Limb (tissue), 2 donors: ENCODE measurements at regions not wholly inside any gene's neighbourhood (a gene's known extent, or its start where the extent isn't known, plus 50 kb on each side); places are given as distances from the start of the nearest gene placed in this dataset.
"Not testable (repeated sequence)": the region's sequence is repeated elsewhere in the genome, so short reads cannot be mapped to it uniquely, and the experiment has no call there.

ENCODE experiments used
- DNase-seq, 2 donors: peaks; one replicate each; pipeline ENCODE4 v3.0.0-alpha.2; 2016; ENCODE audit errors: extremely low spot score in 2 of 2

DNA sequence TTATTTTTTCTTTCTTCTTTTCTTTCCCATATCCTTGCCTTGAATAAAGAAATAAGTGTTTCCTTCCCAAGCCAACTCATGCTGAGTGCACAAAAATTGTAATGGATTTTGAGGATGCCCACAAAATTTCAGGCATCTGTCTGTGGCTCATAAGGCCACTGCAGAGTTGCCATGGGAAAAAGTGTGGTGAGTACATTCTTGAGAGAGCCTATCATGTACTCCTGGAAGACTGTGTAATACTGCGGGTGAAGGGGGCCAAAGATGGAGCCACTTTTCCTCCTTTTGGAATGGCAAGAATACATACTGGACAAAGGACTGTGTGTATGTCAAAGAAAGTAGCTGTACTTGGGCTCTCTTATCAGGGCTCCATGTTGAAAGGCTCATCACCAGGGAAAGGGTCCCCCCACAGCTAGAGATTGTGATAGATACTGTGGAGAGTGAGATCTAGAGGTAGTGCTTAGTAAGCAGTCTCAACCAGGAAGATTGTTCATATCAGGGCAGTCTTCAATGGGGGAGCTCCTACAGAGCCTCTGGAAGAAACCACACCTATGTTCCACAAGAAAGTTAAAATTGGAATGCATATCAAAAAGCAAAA lies 341.6 kb upstream of the KCND2 start:
- no peak for DNase-seq

DNA sequence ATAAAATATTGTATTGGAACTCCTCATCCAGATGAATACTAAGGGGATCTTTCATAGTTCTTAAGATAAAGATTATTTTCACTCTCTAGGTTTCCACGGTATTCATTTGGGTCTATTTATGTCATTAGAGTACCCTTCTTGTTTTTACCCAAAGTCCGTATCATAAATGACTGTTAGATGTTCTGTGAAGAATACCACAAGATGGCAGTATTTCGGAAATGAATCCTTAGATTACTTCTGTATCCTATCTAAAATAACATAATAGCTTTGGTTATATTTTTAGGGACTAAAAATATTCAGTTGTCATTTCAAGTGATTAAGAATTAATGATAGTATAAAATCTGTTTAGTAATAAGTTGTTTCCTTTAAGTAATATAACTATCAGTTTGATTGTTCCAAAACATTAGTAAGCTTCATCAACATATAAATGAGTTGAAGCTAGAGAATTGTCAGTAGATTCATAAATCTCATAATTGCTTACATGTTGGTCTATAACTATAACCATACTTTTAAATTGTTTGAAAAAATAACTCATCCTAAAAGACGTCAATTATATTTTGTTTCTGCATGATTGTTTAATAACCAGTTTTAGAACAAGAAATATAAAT lies 337.5 kb upstream of the KCND2 start:
- peak in 1 of 2 donors; percentile 59 for DNase-seq

DNA sequence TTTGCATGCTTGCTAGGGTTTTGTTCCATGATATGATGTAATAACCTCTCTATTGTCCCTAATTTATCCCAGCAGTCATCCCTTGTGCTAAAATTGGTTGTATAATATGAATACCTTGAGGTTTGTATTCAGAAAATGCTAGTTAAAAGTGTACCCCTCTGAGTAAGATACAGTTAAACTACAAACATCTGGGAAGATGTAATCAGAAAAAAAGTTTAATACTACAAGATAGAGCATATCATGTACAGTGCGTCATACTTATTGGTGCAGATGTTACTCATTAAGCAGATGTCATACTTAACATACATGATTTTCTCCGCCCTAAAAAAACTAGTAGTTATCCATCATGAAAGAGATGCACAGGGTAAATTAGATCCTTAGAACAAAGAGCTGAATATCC lies 336.1 kb upstream of the KCND2 start:
- DNase-seq = peak in 1 of 2 donors; percentile 15

DNA sequence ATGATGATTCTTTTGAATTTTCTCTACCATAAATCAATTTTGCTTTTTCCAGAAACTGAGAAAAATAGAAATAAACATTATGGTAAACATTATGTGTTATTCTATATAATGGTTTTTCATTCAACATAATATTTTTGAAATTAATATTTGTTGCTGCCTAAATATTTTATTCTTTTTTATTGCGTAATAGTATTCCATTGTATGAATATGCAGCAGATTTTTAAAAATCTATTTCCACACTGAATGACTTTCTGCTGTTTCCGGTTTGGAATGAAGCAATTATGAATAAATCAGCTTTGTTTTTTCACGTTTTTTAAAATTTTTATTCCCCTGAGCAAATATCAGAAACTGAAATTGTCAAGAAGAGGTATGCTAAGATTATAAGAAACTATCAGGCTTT lies 335.2 kb upstream of the KCND2 start:
- no peak for DNase-seq

DNA sequence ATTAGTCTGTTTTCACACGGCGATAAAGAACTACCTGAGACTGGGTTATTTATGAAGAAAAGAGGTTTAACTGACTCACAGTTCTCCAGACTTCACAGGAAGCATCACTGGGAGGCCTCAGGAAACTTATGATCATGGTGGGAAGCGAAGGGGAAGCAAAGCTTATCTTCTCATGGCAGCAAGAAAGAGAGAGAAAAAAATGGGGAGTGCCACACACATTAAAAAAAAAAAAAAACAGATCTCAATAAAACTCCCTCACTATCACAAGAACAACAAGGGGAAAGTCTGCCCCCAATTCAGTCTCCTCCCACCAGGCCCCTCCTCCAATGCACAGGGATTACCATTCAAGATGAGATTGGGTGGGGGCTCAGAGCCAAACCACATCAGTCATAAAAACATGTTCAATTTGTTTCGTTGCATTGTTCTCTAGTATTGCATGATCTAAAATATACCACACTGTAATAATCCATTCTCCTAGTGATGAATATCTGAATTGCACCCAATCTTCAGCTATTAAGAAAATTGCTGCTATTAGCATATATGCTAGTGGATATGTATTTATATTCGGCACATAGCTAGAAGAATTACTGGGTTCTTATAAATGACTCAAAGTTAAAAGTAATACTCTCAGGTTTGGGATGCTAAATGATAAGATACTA lies 328.9 kb upstream of the KCND2 start:
- DNase-seq = no peak

DNA sequence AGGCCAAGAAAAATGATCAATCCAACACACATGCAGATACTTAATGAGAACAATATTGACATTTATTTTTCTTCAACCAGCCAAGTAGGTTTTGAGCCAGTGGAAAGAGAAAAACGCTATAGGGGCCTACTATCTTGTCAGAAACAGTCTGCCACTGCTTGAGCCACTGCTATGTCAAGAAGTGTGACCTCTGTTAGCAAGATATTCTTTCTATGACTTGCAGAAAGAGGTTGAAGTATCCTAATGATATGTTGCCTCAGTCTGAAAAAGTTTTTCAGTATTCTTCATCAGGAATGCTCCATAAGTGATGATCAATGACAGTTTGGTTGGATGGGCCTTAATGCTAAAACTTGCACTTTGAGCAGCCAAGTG lies 328.4 kb upstream of the KCND2 start:
- DNase-seq = no peak

DNA sequence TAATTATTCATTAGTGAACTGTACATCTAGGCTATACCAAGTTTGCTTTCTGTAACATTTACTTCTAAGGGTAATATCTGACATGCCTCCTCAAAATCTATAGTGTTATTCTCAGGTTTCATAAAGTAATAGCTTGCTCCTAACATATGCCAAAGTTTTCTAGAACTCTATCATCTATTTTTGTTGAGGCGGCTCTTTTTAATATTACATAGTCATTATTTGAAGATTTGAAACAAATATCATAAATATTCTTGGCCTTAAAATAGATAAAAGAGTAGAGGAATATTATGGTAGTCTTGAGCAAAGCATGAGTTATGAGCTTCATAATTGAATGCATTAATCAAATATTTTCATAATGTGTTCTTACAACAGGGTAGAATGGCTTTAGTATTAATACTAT lies 327.2 kb upstream of the KCND2 start:
- no peak for DNase-seq

DNA sequence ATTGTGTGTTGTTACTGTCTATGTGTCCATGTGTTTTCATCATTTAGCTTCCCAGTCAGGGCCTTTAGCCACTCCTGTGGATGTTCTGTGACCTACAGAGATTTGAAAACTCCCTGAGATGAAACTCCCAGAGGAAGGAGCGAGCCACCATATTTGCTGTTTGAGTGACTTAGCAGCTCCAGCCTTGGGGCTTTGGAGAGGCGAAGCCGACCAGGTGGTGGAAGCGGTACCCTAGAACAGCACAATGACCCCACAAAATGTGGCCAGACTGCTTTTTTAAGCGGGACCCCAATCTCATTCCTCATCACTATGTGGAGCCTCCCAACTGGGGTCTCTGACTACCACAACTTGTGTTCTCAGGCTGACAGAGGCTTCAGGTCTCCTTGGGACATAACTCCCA lies 323.9 kb upstream of the KCND2 start:
- DNase-seq = no peak

DNA sequence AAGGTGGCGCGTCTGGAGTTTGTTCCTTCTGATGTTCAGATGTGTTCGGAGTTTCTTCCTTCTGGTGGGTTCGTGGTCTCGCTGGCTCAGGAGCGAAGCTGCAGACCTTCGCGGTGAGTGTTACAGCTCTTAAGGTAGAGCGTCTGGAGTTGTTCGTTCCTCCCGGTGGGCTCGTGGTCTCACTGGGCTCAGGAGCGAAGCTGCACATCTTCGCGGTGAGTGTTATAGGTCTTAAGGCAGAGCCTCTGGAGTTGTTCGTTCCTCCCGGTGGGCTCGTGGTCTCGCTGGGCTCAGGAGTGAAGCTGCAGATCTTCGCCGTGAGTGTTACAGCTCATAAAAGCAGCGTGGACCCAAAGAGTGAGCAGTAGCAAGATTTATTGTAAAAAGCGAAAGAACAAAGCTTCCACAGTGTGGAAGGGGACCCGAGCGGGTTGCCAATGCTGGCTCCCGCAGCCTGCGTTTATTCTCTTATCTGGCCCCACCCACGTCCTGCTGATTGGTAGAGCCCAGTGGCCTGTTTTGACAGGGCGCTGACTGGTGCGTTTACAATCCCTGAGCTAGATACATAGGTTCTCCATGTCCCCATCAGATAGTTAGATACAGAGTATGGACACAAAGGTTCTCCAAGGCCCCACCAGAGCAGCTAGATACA lies 322.5 kb upstream of the KCND2 start:
- not testable (repeated sequence) for DNase-seq

DNA sequence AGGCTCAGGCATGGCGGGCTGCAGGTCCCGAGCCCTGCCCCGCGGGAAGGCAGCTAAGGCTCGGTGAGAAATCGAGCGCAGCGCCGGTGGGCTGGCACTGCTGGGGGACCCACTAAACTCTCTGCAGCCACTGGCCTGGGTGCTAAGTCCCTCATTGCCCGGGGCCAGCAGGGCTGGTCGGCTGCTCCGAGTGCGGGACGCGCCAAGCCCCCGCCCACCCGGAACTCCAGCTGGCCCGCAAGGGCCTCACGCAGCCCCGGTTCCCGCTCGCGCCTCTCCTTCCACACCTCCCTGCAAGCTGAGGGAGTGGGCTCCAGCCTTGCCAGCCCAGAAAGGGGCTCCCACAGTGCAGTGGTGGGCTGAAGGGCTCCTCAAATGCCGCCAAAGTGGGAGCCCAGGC lies 321.4 kb upstream of the KCND2 start:
- DNase-seq = not testable (repeated sequence)

DNA sequence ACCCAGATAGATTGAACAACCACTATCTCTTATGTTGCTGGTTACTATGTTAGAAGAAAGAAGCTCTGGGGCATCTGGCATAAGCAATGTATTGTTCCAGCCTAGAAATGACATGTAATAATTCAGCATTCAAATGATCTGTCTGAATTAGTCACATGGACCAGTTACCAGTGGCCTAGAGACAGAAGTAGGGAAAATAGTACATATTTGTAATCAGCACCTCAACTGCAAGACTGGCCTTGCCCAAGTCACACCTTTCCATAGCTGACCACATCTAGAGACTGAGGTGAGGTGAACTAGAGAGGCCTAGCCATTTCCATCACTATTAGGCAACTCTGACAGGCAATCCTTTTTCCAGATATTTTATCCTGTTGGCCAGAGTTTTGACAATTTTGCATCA lies 315.6 kb upstream of the KCND2 start:
- DNase-seq = no peak

DNA sequence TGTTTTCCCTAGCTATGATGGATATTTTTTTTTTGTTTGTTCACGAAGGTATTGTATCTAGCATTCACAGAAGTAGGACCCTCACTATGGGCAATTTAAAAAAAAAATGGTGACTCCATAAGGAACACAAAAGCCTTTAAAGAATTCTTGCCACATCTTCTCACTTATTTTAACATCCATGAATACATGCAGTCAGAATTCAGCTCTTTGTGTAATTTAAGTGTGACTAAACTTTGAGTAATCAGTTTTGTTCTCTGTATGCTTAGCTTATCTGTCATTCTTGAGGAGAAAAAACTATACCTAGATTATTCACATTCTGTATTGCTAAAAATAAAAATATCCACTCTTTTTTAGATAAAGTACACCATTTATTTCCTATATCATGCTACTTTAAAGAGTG lies 313.2 kb upstream of the KCND2 start:
- no peak for DNase-seq

DNA sequence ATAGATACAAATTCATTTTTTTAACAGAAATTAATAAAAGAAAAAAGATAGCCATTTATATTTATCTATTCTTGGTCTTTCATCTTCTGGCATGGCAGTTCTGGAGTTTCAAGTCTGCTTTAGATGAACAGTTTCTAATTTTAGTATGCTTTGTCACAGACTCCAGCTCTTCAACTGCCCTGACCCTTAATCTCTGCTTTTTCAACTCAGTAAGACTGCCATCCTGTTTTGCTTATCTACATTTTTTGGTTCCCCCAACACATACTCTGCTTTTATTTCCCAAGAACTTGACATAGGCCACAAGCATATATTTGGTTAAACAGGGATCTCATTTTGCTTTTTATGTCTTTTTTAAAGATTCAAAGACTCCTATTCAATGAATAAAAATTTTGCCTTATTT lies 309.3 kb upstream of the KCND2 start:
- DNase-seq = no peak

DNA sequence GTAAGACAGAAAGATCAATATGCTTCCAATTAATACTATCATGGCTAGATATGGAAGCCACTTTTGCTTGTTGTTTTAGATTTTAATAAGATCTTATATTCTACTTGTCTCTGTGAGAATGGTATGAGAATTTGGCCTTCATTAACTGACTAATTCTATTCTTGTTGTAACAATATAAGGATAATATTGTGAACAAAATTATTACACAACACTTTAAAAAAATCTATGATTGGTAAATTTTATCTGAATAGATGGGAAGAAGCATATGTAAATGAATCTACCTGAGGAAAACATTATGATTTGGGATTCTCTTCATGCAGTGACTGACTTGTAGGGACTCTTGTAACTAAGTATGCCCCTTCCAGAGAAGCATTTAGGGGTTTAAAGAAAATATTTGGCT lies 308.9 kb upstream of the KCND2 start:
- DNase-seq = no peak

DNA sequence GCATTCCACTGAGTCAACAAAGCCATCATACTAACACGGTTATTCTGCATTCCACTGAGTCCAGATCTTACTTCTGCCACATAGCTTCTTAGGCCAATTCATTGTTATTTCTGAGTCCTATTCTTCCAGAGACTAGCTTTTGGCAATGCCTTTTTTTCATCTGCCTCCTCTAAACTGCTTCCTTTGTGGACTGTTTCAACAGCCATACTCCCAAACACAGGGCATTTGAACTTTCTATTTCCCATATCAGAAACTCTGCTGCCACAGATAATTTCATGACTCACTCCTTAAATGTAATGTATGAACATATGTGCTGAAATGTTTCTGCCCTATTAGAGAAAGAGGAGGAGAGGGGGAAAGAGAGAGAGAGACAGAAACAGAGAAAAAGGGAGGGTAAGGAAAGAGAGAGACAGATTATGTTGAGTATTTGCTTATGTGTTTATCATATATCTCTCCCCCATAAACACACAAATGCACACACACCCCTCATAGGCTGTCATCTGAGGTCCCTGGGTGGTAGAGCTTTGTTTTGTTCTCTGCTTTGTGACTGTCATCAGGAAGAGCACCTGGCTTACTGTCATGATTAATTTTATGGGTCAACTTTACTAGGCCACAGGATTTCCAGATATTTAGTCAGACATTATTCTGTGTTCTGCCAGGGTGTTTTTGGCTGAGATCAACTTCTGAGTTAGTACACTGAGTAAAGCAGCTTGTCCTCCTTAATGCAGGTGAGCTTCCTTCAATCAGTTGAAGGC lies 308.0 kb upstream of the KCND2 start:
- no peak for DNase-seq

DNA sequence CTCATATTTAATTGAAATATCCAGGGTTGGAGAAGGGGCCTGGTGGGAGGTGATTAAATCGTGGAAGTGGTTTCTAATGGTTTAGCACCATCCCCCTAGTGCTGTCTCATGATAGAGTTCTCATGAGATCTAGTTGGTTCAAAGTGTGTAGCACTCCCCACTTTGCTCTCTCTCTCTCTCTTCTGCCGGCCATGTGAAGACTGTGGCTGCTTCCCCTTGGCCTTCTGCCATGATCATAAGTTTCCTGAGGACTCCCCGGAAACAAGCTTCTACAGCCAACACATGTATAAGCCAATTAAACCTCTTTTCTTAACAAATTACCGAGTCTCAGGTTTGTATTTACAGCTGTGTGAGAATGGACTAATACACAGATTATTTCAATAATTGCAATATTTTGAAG lies 305.8 kb upstream of the KCND2 start:
- DNase-seq = no peak

DNA sequence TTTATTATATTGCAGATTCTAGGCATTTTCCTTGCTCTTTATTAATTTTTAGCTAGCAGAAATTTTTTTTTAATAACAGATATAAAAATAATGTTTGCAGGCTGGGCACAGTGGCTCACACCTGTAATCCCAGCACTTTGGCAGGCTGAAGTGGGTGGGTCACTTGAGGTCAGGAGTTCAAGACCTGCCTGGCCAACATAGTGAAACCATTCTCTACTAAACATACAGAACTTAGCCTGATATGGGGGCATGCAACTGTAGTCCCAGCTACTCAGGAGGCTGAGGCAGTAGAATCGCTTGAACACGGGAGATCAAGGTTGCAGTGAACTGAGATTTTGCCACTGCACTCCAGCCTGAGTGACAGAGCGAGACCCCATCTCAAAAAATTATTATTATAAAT lies 304.6 kb upstream of the KCND2 start:
- DNase-seq = not testable (repeated sequence)

DNA sequence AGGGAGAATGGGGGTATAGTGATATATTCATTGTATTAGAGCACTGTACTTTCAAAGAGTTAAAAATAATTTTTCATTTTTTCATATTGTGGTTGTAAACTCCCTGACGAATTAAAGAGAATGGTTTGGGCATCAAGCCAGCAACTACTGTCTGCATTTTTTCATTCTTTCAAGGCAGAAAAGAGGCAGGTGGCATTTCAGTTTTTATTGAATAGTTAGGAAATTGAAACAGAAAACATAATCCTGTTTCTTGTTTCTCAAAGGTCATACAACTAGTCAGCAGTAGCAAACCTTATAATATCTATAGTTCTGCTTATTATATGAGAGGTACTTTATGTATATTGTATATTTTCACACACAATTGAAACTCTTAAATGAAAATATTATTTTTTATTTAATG lies 303.9 kb upstream of the KCND2 start:
- no peak for DNase-seq

DNA sequence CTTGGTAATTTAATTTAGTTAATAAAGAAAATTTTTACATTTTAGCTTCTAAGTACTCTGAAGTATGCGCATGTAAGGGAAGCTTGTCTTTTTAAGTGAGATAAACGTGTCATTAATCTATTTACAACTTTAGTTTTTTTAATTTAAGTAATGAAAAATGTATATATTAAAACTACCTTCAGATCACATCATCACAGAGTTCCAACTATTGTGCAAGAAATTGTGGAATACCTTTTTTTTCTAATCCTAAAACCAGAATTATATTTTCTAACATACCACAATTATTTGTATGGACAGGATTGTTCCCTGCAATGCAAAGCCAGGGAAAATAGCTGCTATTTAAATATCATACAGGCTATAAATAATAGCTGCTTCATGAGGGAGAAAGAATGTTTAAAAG lies 303.2 kb upstream of the KCND2 start:
- DNase-seq = no peak

DNA sequence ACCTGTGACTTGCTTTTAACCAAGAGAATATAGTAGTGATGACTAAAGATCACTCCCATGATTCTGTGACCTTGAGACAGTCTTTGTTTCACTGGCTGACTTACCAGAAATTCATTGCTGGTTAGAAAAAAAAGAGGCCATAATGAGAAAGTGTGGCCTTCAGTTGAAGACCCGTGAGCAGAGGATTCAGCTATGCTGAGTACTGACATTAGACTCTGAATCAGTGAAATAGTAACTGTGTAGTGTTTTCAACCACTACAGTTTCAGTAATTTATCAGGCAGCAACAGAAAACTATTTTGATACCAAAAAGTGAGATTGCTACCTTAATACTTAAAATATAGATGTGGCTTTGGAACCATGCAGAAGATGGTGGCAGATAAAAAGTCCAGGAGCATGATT lies 298.0 kb upstream of the KCND2 start:
- no peak for DNase-seq

DNA sequence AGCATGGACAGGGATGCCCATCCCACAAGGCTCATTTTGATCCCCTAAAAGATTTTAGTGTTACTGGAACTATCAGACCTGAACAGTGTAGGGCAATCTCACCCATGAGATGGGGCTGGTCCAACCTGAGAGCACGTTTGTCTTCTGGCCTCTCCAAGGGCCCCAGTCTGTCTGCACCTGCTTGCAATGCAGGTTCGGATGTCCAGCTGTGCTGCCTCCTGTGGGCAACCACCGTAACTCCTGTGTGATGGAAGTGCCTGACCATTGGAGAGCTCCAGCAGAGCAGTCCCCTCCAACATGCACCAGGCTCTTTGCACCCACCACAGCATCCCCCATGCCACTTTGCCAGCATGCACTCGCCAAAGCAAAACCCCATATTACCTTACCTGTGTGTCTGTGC lies 290.1 kb upstream of the KCND2 start:
- DNase-seq = no peak

DNA sequence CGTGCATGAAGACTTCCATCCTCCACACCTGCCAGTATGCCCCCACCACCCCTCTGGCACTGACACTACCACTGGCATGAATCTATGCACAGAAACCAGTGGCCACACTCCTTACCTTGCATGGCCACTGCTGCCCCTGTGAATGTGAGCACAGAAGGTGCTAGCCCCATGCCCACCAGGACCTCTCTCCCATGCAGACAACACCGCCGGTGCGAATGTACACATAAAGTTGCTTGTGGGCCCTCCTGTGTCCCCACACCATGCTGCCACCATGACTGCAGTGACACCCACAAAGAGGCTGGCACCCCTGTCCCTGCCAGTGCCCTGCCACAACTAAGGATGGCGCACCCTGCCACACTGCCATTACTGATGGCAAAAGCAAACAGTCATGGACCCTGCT lies 289.5 kb upstream of the KCND2 start:
- no peak for DNase-seq
